Keratinocyte (primary cell): ENCODE measurements at regions not wholly inside any gene's neighbourhood (a gene's known extent, or its start where the extent isn't known, plus 50 kb on each side); places are given as distances from the start of the nearest gene placed in this dataset.

Source experiments
- DNase-seq: peaks from one replicate; pipeline ENCODE4 v3.0.0-alpha.2; 2011; ENCODE audit warnings: low read depth, missing footprints, low spot score
- FAIRE-seq: peaks from 2 replicates; lab custom pipeline; 2011; peaks lifted over from hg19 to GRCh38; lab: Jason Lieb, UNC
- H2AFZ ChIP-seq: 2 replicates; pipeline ENCODE4 v1.6.0; 2012; ENCODE audit warnings: low read length, control low read depth, inconsistent platforms; ENCODE audit not compliant: control insufficient read depth
- H3K27ac ChIP-seq: 2 replicates; pipeline ENCODE4 v1.5.1; 2011; ENCODE audit warnings: low read length; ENCODE audit not compliant: control insufficient read depth, insufficient read depth
- H3K27me3 ChIP-seq: 3 replicates; pipeline ENCODE4 v1.6.0; 2011; ENCODE audit warnings: low read length; ENCODE audit not compliant: control insufficient read depth, insufficient read depth; ENCODE audit errors: extremely low read depth
- H3K36me3 ChIP-seq, 2 experiments: 2 replicates in 1 of 2; 3 replicates in 1 of 2; pipeline ENCODE4 v1.5.1; 2011; ENCODE audit warnings: low read length in 2 of 2, mild to moderate bottlenecking in 1 of 2; ENCODE audit not compliant: control insufficient read depth in 2 of 2, insufficient read depth in 2 of 2; ENCODE audit errors: extremely low read depth in 1 of 2
- H3K4me1 ChIP-seq: 3 replicates; pipeline ENCODE4 v1.5.1; 2011; ENCODE audit warnings: low read length; ENCODE audit not compliant: control insufficient read depth, insufficient read depth; ENCODE audit errors: extremely low read depth
- H3K4me2 ChIP-seq: 3 replicates; pipeline ENCODE4 v1.6.0; 2011; ENCODE audit warnings: low read depth, low read length; ENCODE audit not compliant: control insufficient read depth, insufficient read depth; ENCODE audit errors: extremely low read depth
- H3K4me3 ChIP-seq, 3 experiments: fragments of 200-600 bp in 1 of 3; sonication (generic) in 1 of 3; 2 replicates in 2 of 3; 3 replicates in 1 of 3; pipeline ENCODE4 v1.5.1; 2011 to 2016; ENCODE audit warnings: low read length in 3 of 3, mild to moderate bottlenecking in 3 of 3, control low read depth in 2 of 3, inconsistent platforms in 1 of 3, low read depth in 1 of 3, mixed read lengths in 1 of 3, mixed run types in 1 of 3, moderate library complexity in 1 of 3; ENCODE audit not compliant: control insufficient read depth in 2 of 3, insufficient read depth in 2 of 3; ENCODE audit errors: extremely low read depth in 1 of 3
- H3K79me2 ChIP-seq: 2 replicates; pipeline ENCODE4 v1.6.0; 2012; ENCODE audit warnings: low read length; ENCODE audit not compliant: control insufficient read depth, insufficient read depth
- H3K9ac ChIP-seq: 3 replicates; pipeline ENCODE4 v1.6.0; 2011; ENCODE audit warnings: low read length; ENCODE audit not compliant: control insufficient read depth, insufficient read depth; ENCODE audit errors: extremely low read depth
- H3K9me1 ChIP-seq: 3 replicates; pipeline ENCODE4 v1.6.0; 2011; ENCODE audit warnings: low read length; ENCODE audit not compliant: control insufficient read depth, insufficient read depth; ENCODE audit errors: extremely low read depth
- H3K9me3 ChIP-seq: 2 replicates; pipeline ENCODE4 v1.5.1; 2012; ENCODE audit warnings: low read depth, low read length; ENCODE audit not compliant: control insufficient read depth
- H4K20me1 ChIP-seq: 3 replicates; pipeline ENCODE4 v1.6.0; 2011; ENCODE audit warnings: low read length; ENCODE audit not compliant: control insufficient read depth, insufficient read depth; ENCODE audit errors: extremely low read depth
- CTCF ChIP-seq, 3 experiments: IDR thresholded peaks in 1 of 3; conservative IDR thresholded peaks in 1 of 3; optimal IDR thresholded peaks in 1 of 3; 2 replicates in 2 of 3; 3 replicates in 1 of 3; pipeline versions ENCODE3 to v1.5.1; 2011; ENCODE audit warnings: low read length in 3 of 3, mild to moderate bottlenecking in 3 of 3, moderate library complexity in 2 of 3, control low read depth in 1 of 3, inconsistent platforms in 1 of 3; ENCODE audit not compliant: insufficient read depth in 2 of 3; ENCODE audit errors: extremely low read depth in 1 of 3
- EZH2 ChIP-seq: IDR thresholded peaks from one replicate; pipeline ENCODE4 v1.6.1; 2012; ENCODE audit warnings: inconsistent platforms, mild to moderate bottlenecking, low read length, moderate library complexity
- dilution Hi-C: fragments of 300-500 bp; cut with MboI; formaldehyde crosslinking; loops from one replicate; pipeline ENCODE4 v1.7.0; 2020; ENCODE audit warnings: low sequenced_read_pairs; ENCODE audit not compliant: extremely low pct_ligation_motif_present

- H3K79me2 ChIP-seq: no peaks in the 10 kb centered on the region
- FAIRE-seq: no peak
- no peaks in the 10 kb centered on the region for H3K27me3 ChIP-seq
- H3K9me1 ChIP-seq: no peaks in the 10 kb centered on the region
- no peaks in the 10 kb centered on the region for H3K4me1 ChIP-seq
- no peak overlapping the region for H3K9ac ChIP-seq
- H3K4me3 ChIP-seq: no peak overlapping the region
- no peak overlapping the region for H3K4me2 ChIP-seq
- no peak for DNase-seq
- no peak overlapping the region for H3K27ac ChIP-seq
- H2AFZ ChIP-seq: no peak overlapping the region
- H3K9me3 ChIP-seq: no peaks in the 10 kb centered on the region
- dilution Hi-C loops: no loop called here
- TF ChIP-seq CTCF (optimal IDR thresholded peaks at IDR 0.05 in 1 of 3, IDR thresholded peaks at IDR 0.05 in 1 of 3, conservative IDR thresholded peaks at IDR 0.05 in 1 of 3; ENCODE audit: extremely low read depth in 1 of 3, insufficient read depth in 2 of 3, low read length in 3 of 3): no peak
- TF ChIP-seq EZH2: no peak
- no peaks in the 10 kb centered on the region for H3K36me3 ChIP-seq
- no peaks in the 10 kb centered on the region for H4K20me1 ChIP-seq
These were observed 809.3 kb downstream of the HACE1 start for GRCh38 chr6:104050455-104050854.

- FAIRE-seq (no peak), DNase-seq (no peak)
- TF ChIP-seq EZH2 (no peak), CTCF (optimal IDR thresholded peaks at IDR 0.05 in 1 of 3, IDR thresholded peaks at IDR 0.05 in 1 of 3, conservative IDR thresholded peaks at IDR 0.05 in 1 of 3; ENCODE audit: extremely low read depth in 1 of 3, insufficient read depth in 2 of 3, low read length in 3 of 3) (no peak)
- H2AFZ ChIP-seq: no peak overlapping the region
- no peaks in the 10 kb centered on the region for H3K27me3 ChIP-seq
- H3K9ac ChIP-seq: no peak overlapping the region
- dilution Hi-C loops: no loop called here
- H4K20me1 ChIP-seq: no peaks in the 10 kb centered on the region
- H3K4me3 ChIP-seq: no peak overlapping the region
- no peak overlapping the region for H3K27ac ChIP-seq
- H3K79me2 ChIP-seq: no peaks in the 10 kb centered on the region
- no peak overlapping the region for H3K4me2 ChIP-seq
- H3K4me1 ChIP-seq: no peaks in the 10 kb centered on the region
- no peaks in the 10 kb centered on the region for H3K9me1 ChIP-seq
- H3K36me3 ChIP-seq: no peaks in the 10 kb centered on the region
- H3K9me3 ChIP-seq: no peaks in the 10 kb centered on the region
These were observed 813.3 kb downstream of the HACE1 start for GRCh38 chr6:104046426-104046825.
